HuH-7 (cell line): ENCODE measurements at regions not wholly inside any gene's neighbourhood (a gene's known extent, or its start where the extent isn't known, plus 50 kb on each side); places are given as distances from the start of the nearest gene placed in this dataset.

Experiments used
- DNase-seq: peaks from one replicate; pipeline ENCODE4 v3.0.0; 2011; ENCODE audit warnings: low spot score

DNA sequence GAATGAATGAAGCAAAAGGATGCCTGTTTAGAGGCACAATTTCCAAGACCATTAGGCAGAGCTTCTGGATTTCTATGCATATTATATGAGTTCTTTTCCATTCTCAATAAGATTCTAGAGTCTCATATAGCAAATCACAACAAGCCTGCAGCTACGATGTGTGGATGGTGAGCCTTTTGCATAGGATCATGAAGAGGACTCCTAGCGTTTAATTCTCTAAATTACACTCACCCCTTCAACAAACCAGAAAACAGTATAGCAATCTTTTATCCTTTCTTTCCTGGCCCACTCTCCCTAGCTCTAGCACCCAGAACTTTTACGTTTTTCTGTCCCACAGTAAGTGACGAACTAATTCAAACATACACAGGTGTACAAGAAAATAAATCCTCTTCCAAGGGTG, 293.1 kb upstream of the KLHL29 start:
- no peak for DNase-seq

DNA sequence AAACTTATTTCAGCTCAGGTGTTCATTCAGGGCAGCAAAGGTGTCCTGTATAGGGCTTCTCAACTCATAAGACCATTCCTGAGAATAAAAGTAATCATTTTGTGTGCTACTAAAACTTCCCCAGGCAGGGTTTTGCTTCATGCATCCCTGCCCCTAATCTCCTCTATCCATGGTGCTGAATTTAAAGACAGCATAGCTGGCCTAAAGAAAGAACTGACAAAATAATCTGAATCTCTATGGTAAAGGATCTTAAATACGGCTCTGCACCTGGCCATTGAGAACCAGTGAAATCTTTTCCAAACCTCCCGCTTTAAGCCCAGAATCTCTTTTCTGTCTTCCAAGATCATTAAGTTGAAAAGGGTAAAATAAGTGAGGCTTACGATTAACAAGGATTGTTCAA, 292.1 kb upstream of the KLHL29 start:
- DNase-seq, result peak; percentile 9

GRCh38 chr2:23093513-23093912, 291.5 kb upstream of the KLHL29 start:
- DNase-seq, result no peak

DNA sequence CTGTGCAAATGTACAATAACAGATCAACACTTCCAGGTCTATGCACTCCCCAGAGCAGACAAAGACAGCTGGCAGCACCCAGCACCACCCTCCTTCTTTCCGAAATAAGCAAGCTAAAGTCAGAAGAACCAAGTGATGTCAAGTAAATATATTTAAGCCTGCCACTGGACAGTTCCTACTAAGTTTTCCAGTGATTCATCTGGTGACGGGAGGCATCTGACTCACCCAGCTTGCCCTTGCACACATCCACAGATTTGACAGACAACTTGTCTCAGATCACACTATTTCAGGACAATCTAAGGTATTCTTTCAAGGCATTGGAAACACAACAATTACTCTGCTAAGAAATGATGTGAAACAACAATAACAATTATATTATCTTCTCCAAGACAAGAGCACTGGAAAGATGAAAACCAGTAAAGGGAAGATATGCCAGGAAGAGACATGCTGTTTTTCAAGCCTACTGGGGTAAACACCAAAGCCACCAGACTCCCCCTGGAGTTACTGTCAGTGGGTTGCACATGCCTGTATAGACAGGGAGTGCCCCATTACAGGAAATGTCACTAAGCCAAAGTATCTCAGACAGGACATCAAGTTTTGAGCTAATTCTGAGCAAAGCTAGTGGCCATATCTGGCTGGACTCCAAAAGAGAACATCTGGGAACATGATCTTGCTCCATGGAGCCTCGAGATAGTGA, 287.9 kb upstream of the KLHL29 start:
- no peak for DNase-seq

DNA sequence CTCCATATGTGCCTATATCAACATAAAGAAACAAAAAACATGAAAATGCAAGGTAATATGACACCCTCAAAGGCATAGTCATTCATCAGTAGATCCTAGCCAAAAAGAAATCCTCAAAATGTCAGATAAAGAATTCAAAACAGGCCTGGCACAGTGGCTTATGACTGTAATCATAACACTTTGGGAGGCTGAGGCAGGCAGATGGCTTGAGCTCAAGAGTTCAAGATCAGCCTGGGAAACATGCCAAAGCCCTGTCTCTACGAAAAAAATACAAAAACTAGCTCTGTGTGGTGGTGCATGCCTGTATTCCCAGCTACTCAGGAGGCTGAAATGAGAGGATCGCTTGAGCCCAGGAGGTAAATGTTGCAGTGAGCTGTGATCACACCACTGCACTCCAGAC, 284.6 kb upstream of the KLHL29 start:
- no peak for DNase-seq

- no peak for DNase-seq
Measured at GRCh38 chr2:23106242-23106785, 278.7 kb upstream of the KLHL29 start.

GRCh38 chr2:23107327-23107941, 277.5 kb upstream of the KLHL29 start:
- DNase-seq, result no peak

DNA sequence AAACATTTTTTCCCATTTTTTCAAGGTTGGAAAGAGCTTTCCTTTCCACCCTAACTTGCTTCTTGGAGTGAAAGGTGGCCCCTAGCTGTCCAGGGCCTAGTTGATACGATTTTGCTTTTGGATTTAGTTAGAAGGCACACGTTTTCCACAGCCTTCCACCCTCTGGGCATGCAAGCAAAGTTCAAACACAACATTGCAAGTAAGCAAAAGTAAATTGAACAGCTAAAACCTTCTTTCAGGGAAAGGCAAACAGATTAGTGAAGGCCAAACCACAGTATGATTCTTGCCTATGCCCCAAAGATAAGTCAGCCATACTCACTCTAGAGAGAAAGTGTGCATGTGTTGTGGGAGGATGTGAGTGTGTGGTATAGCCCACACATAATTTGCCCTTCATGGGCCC, 273.7 kb upstream of the KLHL29 start:
- DNase-seq, result no peak

GRCh38 chr2:23112517-23112916, 272.5 kb upstream of the KLHL29 start:
- DNase-seq, result no peak

DNA sequence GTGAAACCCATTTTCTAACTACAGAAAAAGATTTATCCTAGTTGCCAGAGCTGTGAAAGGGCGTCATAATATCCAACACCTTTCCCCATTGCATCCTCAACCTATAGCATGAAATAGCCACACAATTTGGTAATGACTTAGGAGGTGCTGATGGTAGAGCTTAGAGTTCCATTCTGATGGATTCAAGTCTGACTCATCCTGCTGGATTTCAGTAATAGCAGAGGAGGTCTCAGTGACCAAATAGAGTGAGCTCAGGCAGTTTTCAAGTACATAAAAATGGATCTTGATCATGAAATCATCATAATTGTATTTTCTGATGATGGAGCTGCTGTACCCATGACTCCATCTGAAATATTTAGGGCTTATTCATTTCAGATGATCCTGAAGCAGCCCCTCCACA, 270.7 kb upstream of the KLHL29 start:
- no peak for DNase-seq

DNA sequence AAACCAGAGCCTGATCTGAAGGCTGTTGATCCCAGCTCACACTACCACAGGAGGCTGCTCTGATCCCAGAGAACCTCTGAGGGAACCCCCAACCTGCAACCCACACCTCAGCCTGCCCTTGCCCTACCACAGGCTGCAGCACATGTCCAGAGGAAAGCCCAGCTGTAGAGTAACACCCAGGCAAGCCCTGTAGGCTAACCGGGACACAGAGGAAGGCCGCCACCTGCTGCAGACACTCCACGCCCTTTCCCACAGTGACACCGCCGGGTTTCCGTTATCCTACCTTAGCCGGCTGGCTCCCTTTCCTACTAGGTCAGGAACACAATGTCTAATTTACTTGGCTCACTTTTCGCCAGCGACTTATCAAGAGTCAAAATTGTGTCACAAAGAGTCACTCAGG, 266.7 kb upstream of the KLHL29 start:
- DNase-seq, result no peak

DNA sequence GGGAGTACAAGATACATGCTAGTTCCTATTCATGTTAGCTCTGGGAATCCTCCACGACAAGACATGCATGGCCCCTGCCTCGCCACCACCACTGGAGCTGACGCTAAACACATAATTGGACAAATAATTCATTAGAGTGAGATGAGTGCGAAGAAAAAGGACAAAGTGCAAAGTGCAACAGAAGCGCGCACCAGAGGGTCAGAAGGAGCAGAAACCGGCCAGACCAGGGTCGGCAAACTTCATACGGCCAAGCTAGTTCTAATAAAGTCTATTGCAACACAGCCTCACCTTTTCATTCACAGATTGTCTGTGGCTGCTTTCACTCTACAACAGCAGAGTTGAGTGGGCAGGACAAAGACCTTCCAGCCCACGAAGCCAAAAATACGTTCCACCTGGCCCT, 266.1 kb upstream of the KLHL29 start:
- no peak for DNase-seq

DNA sequence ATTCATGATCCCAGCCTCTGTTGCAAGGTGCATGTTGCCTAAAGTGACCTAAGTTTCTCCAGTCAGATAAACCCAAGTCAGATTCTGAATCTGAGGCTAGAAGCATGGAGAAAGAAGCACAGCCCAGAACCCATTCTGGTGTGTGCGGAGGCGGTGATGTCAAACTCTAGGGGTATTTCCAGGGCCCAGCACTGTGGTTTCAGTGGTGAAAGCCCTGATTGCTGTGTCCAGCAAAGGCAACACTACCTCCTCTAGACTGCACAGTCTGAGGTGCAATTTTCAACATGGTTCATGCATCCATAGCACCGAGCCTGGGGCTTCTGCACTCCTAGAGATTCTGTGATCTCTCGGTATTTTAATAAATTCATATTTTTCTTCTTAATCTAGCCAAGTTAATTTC, 264.8 kb upstream of the KLHL29 start:
- DNase-seq, result no peak

DNA sequence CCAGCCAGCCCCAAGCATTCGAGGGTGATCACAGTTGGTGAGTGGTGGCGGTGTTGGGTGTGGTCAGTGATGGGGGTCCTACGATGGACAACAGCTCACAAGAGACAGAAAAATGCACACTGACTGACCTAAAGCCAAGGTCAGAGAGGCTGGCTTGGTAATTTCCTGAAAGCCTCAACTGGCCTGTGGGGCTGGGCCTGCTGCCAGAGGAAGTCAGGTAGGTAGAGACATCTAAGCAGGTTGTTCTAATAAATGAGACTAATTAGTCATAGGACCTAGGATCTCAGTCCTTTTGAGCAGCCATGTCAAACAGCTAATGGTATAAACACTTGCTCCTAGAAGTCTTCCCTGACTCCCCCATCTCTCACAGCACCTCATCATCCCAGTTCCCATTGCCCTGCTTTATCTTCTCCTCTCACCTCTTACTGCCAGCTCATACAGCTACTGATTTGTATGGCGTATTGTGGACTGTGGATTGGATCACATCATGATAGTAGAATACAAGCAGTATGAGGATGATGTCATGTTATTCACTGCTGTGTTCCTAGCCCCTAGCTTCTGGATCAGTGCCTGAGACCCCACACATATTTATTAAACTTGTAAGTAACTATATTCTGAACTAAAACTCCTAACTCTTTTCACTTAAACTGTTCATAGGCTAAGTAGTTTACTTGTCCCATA, 262.9 kb upstream of the KLHL29 start:
- DNase-seq, result no peak

DNA sequence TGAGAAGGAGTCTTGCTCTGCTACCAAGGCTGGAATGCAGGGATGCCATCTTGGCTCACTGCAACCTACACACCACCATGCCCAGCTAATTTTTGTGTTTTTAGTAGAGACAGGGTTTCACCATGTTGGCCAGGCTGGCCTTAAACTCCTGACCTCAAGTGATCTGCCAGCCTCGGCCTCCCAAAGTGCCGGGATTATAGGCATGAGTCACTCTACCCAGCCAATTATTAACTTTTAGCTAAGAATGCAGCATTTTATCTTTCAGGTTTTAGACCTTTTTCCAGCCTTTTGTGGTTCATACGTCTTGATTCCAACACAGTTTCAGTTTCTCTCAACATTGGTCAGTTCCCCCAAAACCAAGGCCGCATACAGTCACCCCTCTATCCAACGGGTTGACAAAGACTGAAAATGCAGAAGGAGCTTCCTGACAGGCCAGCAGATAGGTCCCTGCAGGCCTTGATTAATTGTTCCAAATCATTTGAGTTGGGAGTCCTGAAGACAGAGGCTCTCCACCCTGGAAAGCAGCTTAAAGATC, 262.2 kb upstream of the KLHL29 start:
- DNase-seq, result no peak

DNA sequence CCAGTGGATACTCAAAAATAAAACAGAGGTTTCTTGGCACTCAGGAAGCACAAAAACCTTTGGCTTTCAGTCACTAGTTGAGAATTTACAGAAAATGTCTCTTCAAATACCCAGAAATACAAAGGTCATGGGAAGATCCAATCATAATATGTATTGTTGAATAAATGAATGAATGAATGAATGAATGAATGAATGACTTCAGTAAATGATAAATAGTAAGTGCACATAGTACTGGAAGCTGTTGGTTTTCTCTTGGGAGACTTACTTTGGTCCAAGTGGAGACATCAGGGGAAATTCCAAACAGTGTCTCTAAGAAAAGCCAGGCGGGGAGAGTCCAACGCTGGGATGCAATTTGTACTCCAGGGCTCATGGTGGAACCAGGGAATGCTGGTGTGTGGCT, 261.3 kb upstream of the KLHL29 start:
- no peak for DNase-seq

DNA sequence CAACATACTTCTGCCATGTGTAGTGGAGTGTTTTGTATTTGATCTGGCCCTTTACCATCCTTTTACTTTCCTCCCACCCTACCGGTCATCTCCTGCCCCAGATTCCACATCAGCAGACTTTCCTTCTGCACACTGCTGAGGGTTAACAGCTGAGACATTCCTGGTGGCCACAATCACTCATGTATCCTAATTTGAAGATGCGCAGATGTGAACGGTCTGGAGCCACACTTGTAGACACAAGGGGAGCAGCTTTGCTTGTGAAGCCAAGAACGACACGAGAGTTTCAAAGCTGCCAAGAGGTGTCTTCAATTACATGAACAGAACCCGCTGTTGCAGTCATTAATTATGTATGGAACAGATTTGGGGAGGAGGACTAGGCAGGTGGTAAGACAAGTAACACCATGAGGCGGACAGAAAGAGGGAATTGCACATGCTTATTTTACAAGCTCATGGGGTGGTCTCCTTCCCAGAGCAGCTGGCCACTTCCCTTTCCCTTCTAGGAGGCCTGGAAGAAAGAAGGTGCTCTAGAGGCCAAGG, 260.7 kb upstream of the KLHL29 start:
- DNase-seq, result no peak

DNA sequence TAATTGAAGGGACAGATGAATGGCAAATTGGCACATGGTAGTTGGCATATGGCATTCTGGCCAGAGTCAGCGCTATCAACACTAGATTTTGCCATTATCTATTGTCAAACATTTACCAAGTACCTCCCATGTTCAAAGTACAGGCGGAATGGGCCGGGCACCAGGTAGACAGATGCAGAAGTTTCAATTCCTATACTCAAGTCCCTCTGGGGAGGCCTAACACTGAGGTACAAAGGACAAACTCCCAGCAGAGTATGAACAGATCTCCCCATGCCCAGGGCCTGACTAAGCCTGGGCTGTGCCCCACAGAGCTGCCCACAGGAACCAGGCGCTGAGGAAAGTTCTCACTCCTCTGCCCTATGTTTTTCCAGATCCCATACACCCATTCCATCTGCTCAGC, 257.5 kb upstream of the KLHL29 start:
- DNase-seq, result no peak

DNA sequence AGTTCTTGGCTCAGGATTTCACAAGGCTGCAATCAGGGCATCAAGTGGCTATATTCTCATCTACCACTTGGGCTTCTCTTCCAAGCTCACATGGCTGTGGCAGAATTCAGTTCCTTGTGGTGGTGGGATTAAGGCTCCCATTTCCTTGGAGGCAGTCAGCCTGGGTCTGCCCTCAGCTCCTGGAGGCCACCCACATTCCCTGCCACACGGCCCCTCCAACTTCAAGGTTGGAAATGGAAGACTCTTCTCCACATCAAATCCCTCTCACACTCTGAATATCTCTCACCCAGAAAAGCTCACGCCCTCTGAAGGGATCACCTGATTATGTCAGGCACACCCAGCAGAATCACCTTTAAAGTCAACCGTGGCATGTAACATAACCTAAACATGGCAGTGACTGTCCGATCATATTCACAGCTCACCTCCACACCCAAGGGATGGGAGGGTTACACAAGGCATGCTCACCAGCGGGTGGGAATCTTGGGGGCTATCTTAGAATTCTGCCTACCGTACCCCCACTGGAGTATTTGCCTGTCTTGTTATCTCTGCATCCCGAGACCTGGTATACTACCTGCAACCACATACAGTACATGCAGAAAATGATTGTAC, 256.2 kb upstream of the KLHL29 start:
- DNase-seq, result no peak

DNA sequence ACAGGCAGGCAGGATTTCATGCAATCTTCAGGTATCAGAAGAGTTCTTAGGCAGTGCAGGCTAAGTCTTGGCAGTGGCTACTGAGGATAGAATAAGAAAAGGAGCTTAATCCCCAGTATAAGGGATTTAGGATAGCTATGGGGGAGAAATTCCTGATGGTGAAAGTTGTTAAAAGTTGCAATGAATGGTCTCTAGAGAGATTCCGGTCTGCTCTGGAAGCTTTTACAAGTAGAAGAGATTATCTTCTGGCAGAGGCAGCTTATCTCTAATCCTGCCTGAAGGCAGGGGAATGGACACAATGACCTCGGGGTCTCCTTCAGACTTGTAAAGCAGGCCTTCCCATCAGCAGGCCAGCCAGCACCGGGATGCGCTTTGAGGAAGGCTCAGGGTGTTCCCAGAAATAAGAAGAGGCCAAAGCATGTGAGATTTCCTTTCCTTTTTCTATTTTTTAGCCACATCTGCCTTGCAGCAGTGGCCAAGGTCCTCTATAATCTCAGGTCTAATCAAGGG, 253.9 kb upstream of the KLHL29 start:
- DNase-seq, result no peak

DNA sequence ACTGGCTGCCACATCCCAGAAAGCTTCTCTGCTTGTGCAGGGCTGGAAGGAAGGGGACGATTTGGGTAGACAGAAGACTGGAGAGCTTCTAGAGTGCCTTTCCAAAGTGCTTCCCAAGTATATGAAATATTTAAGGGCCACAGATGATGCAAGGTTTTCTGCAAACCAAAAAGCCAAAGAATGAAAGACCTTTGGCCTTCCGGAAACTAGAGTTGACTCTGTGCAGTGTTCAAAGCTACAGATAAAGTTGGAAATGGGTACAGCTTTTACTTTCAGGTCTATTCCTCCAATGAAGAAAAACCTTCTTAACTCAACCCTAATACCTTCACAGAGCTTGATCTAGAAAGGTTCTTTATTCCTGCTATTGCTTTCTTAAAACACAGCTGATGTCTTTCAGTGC, 253.0 kb upstream of the KLHL29 start:
- DNase-seq, result no peak
